Astrocyte (in vitro differentiated cells and primary cell): ENCODE measurements at regions not wholly inside any gene's neighbourhood (a gene's known extent, or its start where the extent isn't known, plus 50 kb on each side); places are given as distances from the start of the nearest gene placed in this dataset.
A peak's percentile ranks its signal among the peaks of the same experiment; 100 is the strongest.

Experiments
- DNase-seq: peaks from one replicate; pipeline ENCODE4 v3.0.0-alpha.2; 2010; ENCODE audit warnings: low read depth
- FAIRE-seq: peaks from 2 replicates; lab custom pipeline; 2011; peaks lifted over from hg19 to GRCh38; lab: Jason Lieb, UNC
- H2AFZ ChIP-seq: 2 replicates; pipeline ENCODE4 v1.6.0; 2012; ENCODE audit warnings: low read depth, low read length, inconsistent platforms
- H3K27ac ChIP-seq: 2 replicates; pipeline ENCODE4 v1.5.1; 2011; ENCODE audit warnings: low read depth, low read length, inconsistent platforms
- H3K27me3 ChIP-seq: 2 replicates; pipeline ENCODE4 v1.6.0; 2011; ENCODE audit warnings: low read length, inconsistent platforms; ENCODE audit not compliant: insufficient read depth
- H3K36me3 ChIP-seq: 2 replicates; pipeline ENCODE4 v1.5.1; 2011; ENCODE audit warnings: low read length, inconsistent platforms; ENCODE audit not compliant: insufficient read depth
- H3K4me1 ChIP-seq: 2 replicates; pipeline ENCODE4 v1.5.1; 2011; ENCODE audit warnings: low read length, inconsistent platforms; ENCODE audit not compliant: insufficient read depth
- H3K4me2 ChIP-seq: 2 replicates; pipeline ENCODE4 v1.6.0; 2012; ENCODE audit warnings: low read length, inconsistent platforms
- H3K4me3 ChIP-seq: 2 replicates; pipeline ENCODE4 v1.5.1; 2011; ENCODE audit warnings: low read depth, mild to moderate bottlenecking, low read length, inconsistent platforms; ENCODE audit not compliant: insufficient read depth
- H3K79me2 ChIP-seq: 2 replicates; pipeline ENCODE4 v1.6.0; 2012; ENCODE audit warnings: mild to moderate bottlenecking, low read length, inconsistent platforms; ENCODE audit not compliant: insufficient read depth
- H3K9ac ChIP-seq: 2 replicates; pipeline ENCODE4 v1.6.0; 2012; ENCODE audit warnings: mild to moderate bottlenecking, low read length, inconsistent platforms
- H3K9me3 ChIP-seq: 2 replicates; pipeline ENCODE4 v1.5.1; 2012; ENCODE audit warnings: low read depth, mild to moderate bottlenecking, low read length, inconsistent platforms; ENCODE audit not compliant: insufficient read depth
- H4K20me1 ChIP-seq: 2 replicates; pipeline ENCODE4 v1.6.0; 2012; ENCODE audit warnings: low read length, inconsistent platforms; ENCODE audit not compliant: insufficient read depth
- H3K27ac Mint-ChIP-seq: one replicate; pipeline ENCODE4 v1.8.0; 2021; ENCODE audit warnings: mild to moderate bottlenecking, mixed read lengths; ENCODE audit not compliant: unreplicated experiment
- H3K27me3 Mint-ChIP-seq: one replicate; pipeline ENCODE4 v1.8.0; 2021; ENCODE audit warnings: low read depth, mixed read lengths; ENCODE audit not compliant: unreplicated experiment
- H3K36me3 Mint-ChIP-seq: one replicate; pipeline ENCODE4 v1.8.0; 2021; ENCODE audit warnings: low read depth, mixed read lengths; ENCODE audit not compliant: unreplicated experiment
- H3K4me1 Mint-ChIP-seq: one replicate; pipeline ENCODE4 v1.8.0; 2021; ENCODE audit warnings: low read depth, mixed read lengths; ENCODE audit not compliant: unreplicated experiment
- H3K4me3 Mint-ChIP-seq: one replicate; pipeline ENCODE4 v1.8.0; 2021; ENCODE audit warnings: mild to moderate bottlenecking, moderate library complexity, mixed read lengths; ENCODE audit not compliant: unreplicated experiment
- H3K9me3 Mint-ChIP-seq: one replicate; pipeline ENCODE4 v1.8.0; 2021; ENCODE audit warnings: mild to moderate bottlenecking, mixed read lengths; ENCODE audit not compliant: unreplicated experiment
- CTCF ChIP-seq: IDR thresholded peaks from 2 replicates; pipeline ENCODE4 v1.5.1; 2011; ENCODE audit warnings: low read depth, mild to moderate bottlenecking, inconsistent platforms, low read length, moderate library complexity; ENCODE audit not compliant: insufficient read depth
- EZH2 ChIP-seq: IDR thresholded peaks from 2 replicates; pipeline ENCODE4 v1.6.1; 2012; ENCODE audit warnings: mild to moderate bottlenecking, low read length, inconsistent platforms; ENCODE audit not compliant: insufficient read depth

- Histone ChIP-seq H3K79me2 (no peaks in the 10 kb centered on the region), H2AFZ (no peak overlapping the region), H4K20me1 (no peaks in the 10 kb centered on the region), H3K4me3 (no peak overlapping the region), H3K9me3 (no peaks in the 10 kb centered on the region), H3K4me2 (no peak overlapping the region), H3K4me1 (no peaks in the 10 kb centered on the region), H3K9ac (no peak overlapping the region), H3K27me3 (no peaks in the 10 kb centered on the region), H3K27ac (no peak overlapping the region), H3K36me3 (no peaks in the 10 kb centered on the region)
- DNase-seq (no peak), FAIRE-seq (no peak)
- H3K36me3 Mint-ChIP-seq = no peaks in the 10 kb centered on the region
- TF ChIP-seq CTCF = no peak
- no peak for TF ChIP-seq EZH2
- H3K27ac Mint-ChIP-seq = no peak overlapping the region
- H3K4me3 Mint-ChIP-seq = no peak overlapping the region
- no peaks in the 10 kb centered on the region for H3K4me1 Mint-ChIP-seq
- H3K27me3 Mint-ChIP-seq = no peaks in the 10 kb centered on the region
- H3K9me3 Mint-ChIP-seq = peaks cover 2% of the 10 kb centered on the region
These were observed 153.4 kb upstream of the SOX11 start for GRCh38 chr2:5538772-5539171.

- no peaks in the 10 kb centered on the region for H3K4me1 ChIP-seq
- Mint-ChIP-seq H3K36me3 (no peaks in the 10 kb centered on the region), H3K4me3 (no peak overlapping the region), H3K27me3 (no peaks in the 10 kb centered on the region), H3K4me1 (no peaks in the 10 kb centered on the region), H3K9me3 (peaks cover 2% of the 10 kb centered on the region), H3K27ac (no peak overlapping the region)
- no peaks in the 10 kb centered on the region for H3K27me3 ChIP-seq
- no peaks in the 10 kb centered on the region for H3K36me3 ChIP-seq
- H3K27ac ChIP-seq = no peak overlapping the region
- FAIRE-seq (no peak), DNase-seq (no peak)
- no peak overlapping the region for H3K9ac ChIP-seq
- TF ChIP-seq EZH2 = no peak
- H4K20me1 ChIP-seq = no peaks in the 10 kb centered on the region
- peak overlapping the region; percentile 35 for H3K4me2 ChIP-seq
- no peaks in the 10 kb centered on the region for H3K79me2 ChIP-seq
- H3K4me3 ChIP-seq = no peak overlapping the region
- H3K9me3 ChIP-seq = peaks cover 7% of the 10 kb centered on the region
- H2AFZ ChIP-seq = peak overlapping the region; percentile 63
These were observed 152.7 kb upstream of the SOX11 start for GRCh38 chr2:5539282-5540165.

- DNase-seq (no peak), FAIRE-seq (no peak)
- H3K36me3 Mint-ChIP-seq = no peaks in the 10 kb centered on the region
- Histone ChIP-seq H3K79me2 (no peaks in the 10 kb centered on the region), H2AFZ (no peak overlapping the region), H3K27ac (no peak overlapping the region), H3K9me3 (peaks cover 13% of the 10 kb centered on the region), H3K4me3 (no peak overlapping the region), H3K27me3 (no peaks in the 10 kb centered on the region), H3K36me3 (no peaks in the 10 kb centered on the region), H3K9ac (no peak overlapping the region), H4K20me1 (no peaks in the 10 kb centered on the region), H3K4me2 (no peak overlapping the region), H3K4me1 (no peaks in the 10 kb centered on the region)
- no peak overlapping the region for H3K27ac Mint-ChIP-seq
- H3K27me3 Mint-ChIP-seq = no peaks in the 10 kb centered on the region
- peaks cover 4% of the 10 kb centered on the region for H3K9me3 Mint-ChIP-seq
- H3K4me1 Mint-ChIP-seq = no peaks in the 10 kb centered on the region
- TF ChIP-seq CTCF (no peak), EZH2 (no peak)
- H3K4me3 Mint-ChIP-seq = no peak overlapping the region
These were observed 151.3 kb upstream of the SOX11 start for GRCh38 chr2:5540856-5541255.
